ENCODE measurements at regions not wholly inside any gene's neighbourhood (a gene's known extent, or its start where the extent isn't known, plus 50 kb on each side); places are given as distances from the start of the nearest gene placed in this dataset.

- DNase-seq (ENCODE audit: low spot score): no peak
Observed at GRCh38 chr21:16363518-16363917, 633.7 kb downstream of the USP25 start.

- no peak for DNase-seq (ENCODE audit: low spot score)
Observed at GRCh38 chr21:16366207-16366606, 636.4 kb downstream of the USP25 start.

DNA sequence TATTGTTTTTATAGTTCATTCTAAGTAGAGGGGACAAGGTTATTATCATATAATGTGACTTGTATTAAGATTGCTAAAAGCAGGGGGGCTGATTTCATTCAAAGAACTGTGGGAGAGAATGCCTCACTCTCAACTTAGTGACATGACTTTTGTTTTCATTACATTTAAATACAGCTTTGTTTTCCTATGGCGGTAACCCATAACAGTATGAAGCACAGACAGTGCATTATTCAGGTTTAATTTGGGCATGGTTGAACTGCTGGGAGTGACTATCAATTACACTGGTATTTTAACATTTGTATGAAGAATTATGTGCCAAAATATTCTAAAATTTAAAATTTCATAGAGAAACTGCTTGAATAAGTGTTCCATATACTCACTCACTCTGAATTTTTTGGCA lies 637.3 kb downstream of the USP25 start:
- no peak for DNase-seq (ENCODE audit: low spot score)

DNA sequence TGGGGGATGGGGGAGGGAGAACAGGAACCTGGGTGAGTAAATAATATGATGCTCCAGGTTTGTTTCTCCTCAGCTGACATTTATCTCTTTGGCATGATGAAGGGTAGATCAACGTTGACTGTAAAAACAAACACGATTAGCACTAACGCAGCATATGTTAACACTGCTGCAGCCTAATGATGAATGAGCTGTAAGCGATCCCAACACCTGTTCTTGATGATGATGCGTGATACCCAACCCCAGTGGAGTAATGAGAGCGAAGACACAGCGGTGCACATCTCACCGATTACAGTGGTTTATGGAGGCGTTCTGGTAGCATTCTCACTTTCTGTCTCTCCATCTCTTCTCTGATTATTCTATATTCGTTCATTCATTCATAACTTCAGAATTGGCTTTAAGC lies 640.4 kb downstream of the USP25 start:
- DNase-seq (ENCODE audit: low spot score): no peak

DNA sequence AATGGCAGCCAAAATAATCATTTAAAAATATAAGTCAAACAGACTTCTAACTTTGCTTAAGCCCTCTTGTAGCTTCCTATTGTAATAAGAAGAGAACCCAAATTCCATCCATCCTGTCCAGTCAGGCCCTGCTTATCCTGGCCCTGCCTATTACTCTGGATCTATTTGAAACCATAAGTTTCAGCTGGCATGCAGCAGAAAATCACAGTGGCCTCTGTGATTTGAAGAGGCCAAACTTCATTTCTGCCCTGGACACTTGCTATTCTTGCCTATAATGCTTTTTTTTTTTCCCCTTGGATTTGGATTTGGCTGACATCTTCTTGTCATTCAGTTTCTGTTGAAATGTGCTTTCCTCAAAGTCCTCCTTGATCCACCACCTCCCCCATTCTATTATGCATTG lies 642.8 kb downstream of the USP25 start:
- no peak for DNase-seq (ENCODE audit: low spot score)

DNA sequence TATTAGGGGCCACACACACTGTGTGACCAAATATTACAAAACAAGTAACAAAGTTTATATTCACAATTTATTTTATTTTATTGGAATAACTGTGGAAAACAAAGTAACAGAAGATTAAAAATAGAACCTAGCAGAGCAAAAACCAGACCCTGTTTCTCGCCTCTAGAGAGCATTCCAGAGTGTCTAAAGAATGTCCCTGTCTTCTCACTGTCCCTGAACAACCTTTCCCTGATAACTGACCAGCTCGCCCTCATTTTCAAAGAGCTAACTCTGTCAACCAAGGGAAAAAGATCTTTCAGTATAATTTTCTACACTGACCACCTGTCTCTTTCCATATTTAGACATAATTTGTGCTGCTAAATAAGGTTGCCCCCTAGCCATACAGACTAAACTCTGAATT lies 646.9 kb downstream of the USP25 start:
- no peak for DNase-seq (ENCODE audit: low spot score)

GRCh38 chr21:16377120-16377658 lies 647.4 kb downstream of the USP25 start:
- DNase-seq (ENCODE audit: low spot score): no peak

- DNase-seq (ENCODE audit: low spot score): no peak
Observed at GRCh38 chr21:16377857-16378256, 648.1 kb downstream of the USP25 start.

DNA sequence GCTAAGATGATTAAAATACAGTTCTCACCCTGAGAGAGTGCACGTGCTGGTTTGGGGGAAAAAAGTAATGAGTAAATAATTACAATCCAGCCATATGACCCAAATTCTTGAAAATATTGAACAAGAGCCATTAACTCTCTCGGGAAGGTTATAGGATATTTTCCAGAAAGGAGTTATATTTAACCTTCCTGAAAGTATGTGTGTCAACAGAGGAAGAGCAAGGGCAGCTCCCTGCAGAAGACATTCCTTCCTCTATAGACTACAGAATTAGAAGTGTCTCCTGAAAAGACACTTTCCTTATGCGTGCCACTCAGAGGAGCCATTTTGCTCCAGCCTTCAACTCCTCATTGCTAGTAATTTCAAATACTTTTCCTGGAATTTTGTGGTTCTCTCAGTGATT lies 648.7 kb downstream of the USP25 start:
- DNase-seq (ENCODE audit: low spot score): no peak

DNA sequence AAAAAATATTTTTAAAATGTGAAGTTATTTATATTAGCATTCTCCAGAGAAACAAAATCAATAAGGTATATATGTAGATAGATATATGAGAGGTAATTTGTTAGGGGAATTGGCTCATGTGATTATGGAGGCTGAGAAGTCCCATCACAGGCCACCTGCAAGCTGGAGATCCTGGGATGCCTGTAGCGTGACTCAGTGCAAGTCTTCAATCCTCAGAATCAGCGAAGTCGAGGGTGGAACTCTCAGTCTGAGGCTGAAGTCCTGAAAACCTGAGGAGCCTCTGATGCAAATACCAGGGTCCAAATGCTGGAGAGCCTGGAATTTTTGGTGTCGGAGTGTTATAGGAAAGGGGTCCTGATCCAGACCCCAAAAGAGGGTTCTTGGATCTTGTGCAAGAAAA lies 658.5 kb downstream of the USP25 start:
- no peak for DNase-seq (ENCODE audit: low spot score)

- DNase-seq (ENCODE audit: low spot score): no peak
Observed at GRCh38 chr21:16388911-16389560, 659.3 kb downstream of the USP25 start.

DNA sequence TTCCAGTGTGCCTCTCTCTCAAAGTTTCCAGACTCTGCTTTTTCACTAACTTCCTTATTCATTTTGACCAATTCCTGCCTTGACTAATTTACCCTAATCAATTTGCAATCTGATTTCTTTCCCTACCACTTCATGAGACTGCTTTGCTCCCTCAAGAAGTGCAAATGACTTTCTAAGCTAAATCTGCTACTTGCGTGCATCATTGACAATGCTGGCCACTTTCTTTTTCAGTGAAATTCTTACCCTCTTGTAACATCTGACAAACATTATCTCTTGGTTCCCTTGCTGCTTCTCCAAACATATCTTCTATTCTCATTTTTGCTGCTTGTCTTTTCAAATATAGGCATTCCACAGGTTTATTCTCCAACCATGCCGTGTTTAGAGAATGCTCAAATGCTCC lies 659.9 kb downstream of the USP25 start:
- DNase-seq (ENCODE audit: low spot score): no peak

DNA sequence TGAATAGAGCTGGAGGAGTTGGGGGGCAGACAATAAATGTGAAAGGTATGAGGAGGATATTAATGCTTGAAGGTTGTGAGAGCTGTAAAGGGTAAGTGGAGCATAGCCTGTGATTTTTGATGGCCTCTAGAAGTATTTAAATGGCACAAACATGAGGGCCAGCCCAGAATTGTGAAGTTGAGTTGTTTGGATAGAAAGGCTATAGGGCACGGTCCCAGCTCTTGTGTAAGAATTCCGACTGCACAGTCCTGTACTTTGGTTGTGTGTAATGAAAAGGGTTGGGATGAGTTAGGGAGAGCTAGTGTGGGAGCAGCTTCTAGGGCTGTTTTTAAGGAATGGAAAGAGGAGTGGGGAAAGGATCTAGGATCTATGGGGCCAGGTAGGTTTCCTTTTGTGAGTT lies 665.5 kb downstream of the USP25 start:
- no peak for DNase-seq (ENCODE audit: low spot score)

- no peak for DNase-seq (ENCODE audit: low spot score)
Observed at GRCh38 chr21:16402752-16403151, 673.0 kb downstream of the USP25 start.

GRCh38 chr21:16404776-16405175 lies 675.0 kb downstream of the USP25 start:
- DNase-seq (ENCODE audit: low spot score): no peak

DNA sequence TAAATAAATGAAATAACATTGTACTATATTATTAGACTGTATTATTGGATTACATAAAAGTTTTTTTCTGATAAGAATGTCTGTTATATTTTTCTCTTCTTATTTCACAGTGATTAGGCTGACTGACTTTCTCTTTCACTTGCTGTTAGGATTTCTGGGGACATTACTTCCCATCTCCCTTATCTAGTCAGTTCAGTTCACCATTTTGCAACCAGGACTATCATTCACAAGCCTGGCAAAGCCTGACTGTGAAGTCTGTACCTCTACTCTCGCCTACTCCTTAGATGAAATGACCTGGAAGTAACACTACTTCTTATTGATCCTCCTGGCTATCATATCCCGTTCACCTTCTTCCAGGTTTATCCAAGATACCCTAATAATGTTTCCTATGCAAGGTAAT lies 676.6 kb downstream of the USP25 start:
- DNase-seq (ENCODE audit: low spot score): no peak

- no peak for DNase-seq (ENCODE audit: low spot score)
Observed at GRCh38 chr21:16407403-16408240, 677.8 kb downstream of the USP25 start.

- no peak for DNase-seq (ENCODE audit: low spot score)
Observed at GRCh38 chr21:16408280-16408679, 678.5 kb downstream of the USP25 start.

- no peak for DNase-seq (ENCODE audit: low spot score)
Observed at GRCh38 chr21:16409352-16409751, 679.6 kb downstream of the USP25 start.

DNA sequence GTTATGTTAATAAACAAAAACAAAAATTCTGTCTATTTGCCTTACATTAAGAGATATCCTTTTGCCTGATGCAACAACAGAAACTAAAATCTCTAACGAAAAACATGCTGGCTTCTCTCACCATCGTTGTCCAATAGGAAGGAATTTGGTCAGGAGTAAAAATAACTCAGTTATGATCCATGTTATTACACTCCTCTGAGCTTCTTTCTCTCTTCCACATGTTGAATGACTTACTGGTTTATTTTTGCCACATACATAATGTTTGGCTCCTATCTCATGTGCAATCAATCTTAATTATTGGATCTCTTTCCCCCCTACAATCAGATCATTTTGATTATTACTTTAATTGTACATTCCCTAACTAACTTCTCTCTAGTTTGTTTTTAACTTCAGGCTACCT lies 688.4 kb downstream of the USP25 start:
- no peak for DNase-seq (ENCODE audit: low spot score)

DNA sequence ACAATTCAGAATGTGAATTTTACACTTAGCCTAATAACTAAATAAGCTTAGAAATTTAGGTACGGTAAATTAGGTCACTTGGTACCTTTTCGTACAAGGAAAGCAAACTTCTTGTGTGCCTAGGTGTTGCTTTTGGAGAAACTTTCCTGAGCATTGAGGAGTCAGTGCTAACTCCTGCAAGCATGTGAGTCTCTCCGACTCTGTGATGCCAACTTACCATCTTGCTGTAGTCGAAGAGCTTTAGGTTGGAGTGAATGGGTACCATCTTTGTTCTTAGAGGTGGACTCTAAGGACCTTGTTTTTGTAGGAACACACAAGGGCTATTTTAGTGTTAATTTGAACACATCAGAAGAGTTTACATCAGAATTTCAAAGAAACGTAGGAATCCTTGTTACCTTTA lies 688.9 kb downstream of the USP25 start:
- no peak for DNase-seq (ENCODE audit: low spot score)

- peak; percentile 20 for DNase-seq (ENCODE audit: low spot score)
Observed at GRCh38 chr21:16419188-16419921, 689.6 kb downstream of the USP25 start.
